GM18867 (cell line): ENCODE measurements at regions not wholly inside any gene's neighbourhood (a gene's known extent, or its start where the extent isn't known, plus 50 kb on each side); places are given as distances from the start of the nearest gene placed in this dataset.

ENCODE experiments used
- ATAC-seq: cut with Tn5 transposase; IDR thresholded peaks from one replicate; pipeline ENCODE4 v1.9.1; 2021; ENCODE audit warnings: mild to moderate bottlenecking, moderate library complexity; ENCODE audit not compliant: unreplicated experiment

DNA sequence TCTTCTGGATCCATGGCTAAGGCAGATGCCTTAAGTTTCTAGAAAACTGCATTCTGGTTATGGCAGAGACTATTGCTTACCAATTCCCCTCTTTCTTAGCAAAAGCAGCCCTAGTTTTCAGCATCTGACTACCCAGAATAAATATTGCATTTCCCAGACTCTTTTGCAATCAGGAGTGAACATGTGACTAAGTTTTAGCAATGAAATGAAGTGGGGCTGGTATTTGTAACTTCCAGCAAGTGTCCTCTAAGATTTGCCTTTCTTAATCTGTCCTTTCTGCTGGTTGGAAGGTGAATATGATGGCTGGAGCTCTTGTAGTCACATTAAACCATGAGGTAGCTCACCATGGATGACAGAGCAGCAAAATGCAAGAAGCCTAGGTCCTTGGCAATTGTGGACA is 132.9 kb upstream of the PKDCC start:
- no peak for ATAC-seq

GRCh38 chr2:41916177-41916576 is 131.6 kb upstream of the PKDCC start:
- ATAC-seq: no peak

DNA sequence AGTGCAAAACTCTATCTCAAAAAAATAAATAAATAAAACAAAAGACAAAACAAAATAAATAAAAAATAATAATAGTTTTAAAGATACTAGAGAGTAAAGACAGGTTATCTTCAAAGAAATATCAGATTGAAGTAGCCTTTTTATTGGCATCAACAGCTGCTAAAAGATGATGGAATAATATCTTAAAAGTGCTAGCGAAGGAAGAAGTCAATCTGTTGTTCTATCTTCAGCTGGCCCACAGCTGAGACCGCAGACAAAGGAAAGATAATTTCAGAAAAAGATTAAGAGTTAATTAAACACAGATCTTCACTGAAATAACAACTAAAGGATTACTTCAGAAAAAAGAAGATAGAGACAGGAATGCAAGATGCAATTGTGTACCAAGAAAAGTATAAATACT is 130.2 kb upstream of the PKDCC start:
- ATAC-seq: no peak

GRCh38 chr2:41919135-41919534 is 128.7 kb upstream of the PKDCC start:
- no peak for ATAC-seq

DNA sequence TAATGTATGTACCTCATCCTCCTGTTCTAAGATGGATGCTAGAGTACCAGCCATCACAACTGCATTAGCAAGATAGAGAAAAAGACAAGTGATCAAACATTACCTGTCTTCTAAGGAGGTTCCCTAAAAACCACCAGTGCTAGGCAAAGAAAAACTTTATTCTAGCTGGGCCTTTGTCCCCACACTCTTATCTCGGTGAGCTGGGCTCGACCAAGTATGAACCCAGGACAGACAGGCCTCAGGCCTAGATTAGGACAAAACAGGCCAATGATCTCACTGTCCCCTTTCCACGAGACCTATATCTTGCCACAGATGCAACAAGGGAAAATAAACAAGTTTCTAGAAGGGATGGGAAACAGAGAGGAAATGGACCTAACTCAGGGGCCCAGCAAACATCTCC is 127.6 kb upstream of the PKDCC start:
- no peak for ATAC-seq

DNA sequence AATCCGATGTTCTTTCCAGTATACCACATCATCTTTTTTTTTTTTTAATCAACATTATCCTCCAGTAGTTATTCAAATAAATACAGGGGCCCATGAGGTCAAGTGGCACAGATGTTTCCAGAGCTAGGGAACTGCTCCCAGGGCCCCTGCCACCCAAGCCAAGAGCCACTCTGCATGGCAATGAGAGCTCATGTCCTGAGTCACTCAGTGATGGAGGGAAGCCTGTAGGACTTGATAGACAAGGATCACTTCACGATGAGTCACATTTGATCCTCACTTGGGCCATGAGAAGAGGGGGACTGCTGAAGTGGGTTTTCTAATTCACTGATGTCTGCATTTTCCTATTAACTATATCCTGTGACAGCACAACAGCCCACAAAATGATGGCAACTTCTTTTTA is 127.0 kb upstream of the PKDCC start:
- ATAC-seq: no peak

DNA sequence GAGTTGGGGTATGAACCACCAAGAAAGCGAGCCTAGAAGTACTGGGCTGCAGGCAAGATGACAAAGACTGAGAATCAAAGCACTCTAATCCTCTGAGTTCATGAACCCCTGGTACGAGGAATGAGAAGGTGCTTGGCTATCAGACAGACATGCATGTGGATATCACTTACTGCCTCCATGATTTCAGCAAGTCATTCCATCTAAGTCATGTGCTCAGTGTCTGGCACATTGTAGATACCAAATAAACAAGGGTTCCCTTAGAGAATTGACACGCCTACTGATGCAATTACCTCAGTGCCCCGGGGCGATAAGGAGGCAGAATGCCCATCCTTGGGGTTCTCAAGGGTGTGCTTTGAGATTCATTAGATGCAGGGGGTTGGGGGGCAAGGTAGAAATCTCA is 125.6 kb upstream of the PKDCC start:
- ATAC-seq: no peak

- no peak for ATAC-seq
Observed at GRCh38 chr2:41923156-41923786, 124.5 kb upstream of the PKDCC start.

DNA sequence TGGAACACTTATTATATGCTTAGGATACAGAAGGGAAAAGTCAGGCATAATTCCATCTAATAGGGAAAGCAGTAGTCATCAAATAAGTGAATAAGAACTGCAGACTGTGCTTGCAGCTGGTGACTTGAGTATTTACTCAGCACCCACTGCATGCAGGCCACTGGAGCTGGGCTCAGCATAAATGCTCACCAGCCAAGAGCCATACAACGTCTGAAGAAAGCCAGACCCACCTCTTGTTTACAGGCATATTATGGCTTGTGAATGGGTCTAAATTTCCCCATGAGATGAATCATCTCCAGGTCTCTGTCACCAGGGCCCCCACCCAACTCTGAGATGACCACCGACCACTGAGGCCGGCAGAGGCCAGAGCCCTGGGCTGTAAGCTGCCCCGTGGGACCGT is 123.8 kb upstream of the PKDCC start:
- no peak for ATAC-seq

GRCh38 chr2:41924709-41925408 is 123.0 kb upstream of the PKDCC start:
- ATAC-seq: no peak

DNA sequence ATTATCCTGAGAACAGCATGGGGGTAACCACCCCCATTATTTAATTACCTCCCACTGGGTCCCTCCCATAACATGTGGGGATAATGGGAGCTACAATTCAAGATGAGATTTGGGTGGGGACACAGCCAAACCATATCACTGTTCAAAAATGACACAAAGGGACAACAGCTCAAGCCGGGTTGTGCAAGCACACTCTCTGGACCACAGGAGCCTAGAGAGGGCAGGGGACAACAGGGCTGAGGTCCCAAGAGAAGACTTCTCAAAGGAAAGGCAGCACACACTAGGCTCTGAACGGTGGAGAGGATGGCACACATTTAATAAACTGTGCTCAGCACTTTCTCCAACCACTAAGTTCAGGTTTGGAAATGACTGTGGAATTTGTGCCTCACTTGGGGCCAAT is 122.1 kb upstream of the PKDCC start:
- no peak for ATAC-seq

GRCh38 chr2:41926614-41927580 is 120.9 kb upstream of the PKDCC start:
- ATAC-seq: no peak

- ATAC-seq: no peak
Observed at GRCh38 chr2:41927581-41928264, 120.1 kb upstream of the PKDCC start.

DNA sequence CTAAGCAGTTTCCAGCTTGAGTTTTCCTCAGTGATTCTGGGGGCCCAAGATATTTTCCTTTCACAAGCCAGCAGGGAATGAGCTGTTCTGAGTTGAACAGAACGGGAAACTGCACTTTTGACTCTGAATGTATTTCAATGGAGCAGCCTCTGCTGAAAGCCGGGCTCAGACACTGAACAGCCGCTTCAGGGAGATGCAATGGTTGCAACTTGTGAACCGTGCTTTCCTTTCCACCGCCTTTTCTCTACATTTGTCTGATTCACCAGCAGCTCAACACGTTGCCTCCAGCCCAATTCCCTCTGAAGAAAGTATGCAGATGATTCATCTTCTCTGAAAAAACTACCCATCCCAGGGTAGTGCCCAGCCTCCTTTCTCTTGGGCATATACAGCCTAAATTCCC is 119.3 kb upstream of the PKDCC start:
- ATAC-seq: no peak

DNA sequence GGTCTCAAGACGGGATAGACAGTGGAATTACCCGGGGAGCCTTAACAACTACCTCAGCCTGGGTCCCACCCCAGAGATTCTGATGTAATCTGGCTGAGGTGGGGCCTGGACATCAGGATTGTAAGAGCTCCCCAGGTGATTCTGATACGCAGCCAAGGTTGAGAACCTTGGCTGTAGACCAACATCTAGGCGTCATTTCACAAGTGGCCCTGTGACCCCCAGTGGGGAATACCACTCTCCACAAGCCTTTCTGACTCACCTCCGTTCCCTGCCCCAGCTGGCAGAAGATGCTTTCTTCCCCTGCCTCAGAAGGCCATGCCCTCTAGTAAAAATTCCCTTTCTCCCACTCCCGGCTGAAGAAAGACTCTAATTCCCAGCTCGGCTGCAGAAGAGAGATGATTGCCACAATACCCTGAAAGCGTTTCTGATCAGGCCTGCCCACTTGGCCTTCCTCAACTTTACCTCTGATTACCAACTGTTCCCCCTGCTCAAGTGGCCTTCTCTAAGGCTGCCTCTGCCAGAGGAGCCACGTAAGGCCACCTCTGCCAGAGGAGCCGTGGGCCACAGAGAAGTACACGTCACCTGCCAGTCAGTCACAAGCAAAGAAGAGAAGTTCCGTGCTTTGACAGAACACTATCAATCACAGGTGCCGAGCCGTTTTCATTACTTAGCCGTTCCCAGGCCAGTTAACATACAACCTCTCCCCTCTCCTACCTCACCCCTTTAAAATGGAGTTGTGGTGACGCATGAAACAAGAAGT is 116.8 kb upstream of the PKDCC start:
- peak; percentile 75 for ATAC-seq

- ATAC-seq: no peak
Observed at GRCh38 chr2:41932241-41933045, 115.4 kb upstream of the PKDCC start.

DNA sequence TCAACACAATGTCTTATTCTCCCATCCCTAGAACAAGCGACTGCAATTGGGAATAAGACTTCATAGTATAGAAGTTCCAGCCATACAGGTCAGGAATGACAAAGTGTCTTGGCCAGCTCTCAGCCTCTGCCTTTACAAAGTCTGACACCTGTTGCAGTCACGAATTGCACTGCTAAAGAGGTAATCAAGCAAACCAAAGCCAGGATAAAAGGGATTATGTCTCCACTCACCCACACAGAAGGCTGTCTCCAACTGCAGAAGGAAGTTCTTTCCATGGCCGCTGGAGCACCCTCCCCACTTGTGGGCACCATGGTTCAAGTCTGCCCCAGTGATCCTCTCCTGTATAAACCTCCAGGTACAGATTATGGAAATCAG is 114.8 kb upstream of the PKDCC start:
- ATAC-seq: no peak

DNA sequence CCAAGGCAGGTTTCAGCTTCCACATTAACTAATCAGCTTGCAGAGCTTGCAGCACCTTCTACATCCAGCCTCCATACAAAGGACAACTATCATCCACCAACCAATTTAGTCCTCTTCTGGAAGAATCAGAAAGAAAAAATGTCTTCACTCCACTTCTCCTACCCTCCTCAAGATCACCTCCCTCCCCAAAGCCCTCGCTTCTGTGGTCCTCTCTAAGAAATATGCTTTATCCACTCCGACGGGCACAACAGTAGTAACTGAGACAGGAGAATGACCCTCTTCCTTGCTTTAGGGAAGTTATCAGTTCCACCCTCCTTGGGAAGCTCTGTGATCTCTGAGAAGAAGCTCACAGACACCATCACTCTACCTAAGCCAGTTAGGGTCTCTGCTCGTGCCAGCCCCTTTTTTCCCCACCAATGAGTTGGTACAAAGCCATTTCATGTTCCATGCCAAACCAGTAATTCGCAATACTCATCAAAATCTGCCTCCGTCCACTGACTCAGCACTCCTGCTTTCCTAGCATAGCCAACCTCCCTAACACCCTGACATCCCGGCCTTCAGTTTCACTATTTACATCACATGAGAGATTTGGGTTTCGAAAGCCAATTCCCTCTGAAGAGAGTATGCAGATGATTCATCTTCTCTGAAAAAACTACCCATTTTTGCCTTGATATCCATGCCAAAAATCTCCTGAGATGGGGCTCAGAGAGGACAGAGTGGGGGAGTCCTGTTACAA is 114.1 kb upstream of the PKDCC start:
- no peak for ATAC-seq
